ENCODE measurements at regions not wholly inside any gene's neighbourhood (a gene's known extent, or its start where the extent isn't known, plus 50 kb on each side); places are given as distances from the start of the nearest gene placed in this dataset.

GRCh38 chr1:25169168-25169567 lies 63.1 kb downstream of the SYF2 start:
- TF ChIP-seq SREBF2 (IDR thresholded peaks at IDR 0.05) (no peak), POLR2A (IDR thresholded peaks at IDR 0.05; ENCODE audit: low read length) (no peak), RAD21 (conservative IDR thresholded peaks at IDR 0.05 in 1 of 2, IDR thresholded peaks at IDR 0.05 in 1 of 2) (no peak), MYC (IDR thresholded peaks at IDR 0.05; ENCODE audit: borderline replicate concordance, low read length) (no peak)

All from A549 (cell line).